ENCODE measurements at regions not wholly inside any gene's neighbourhood (a gene's known extent, or its start where the extent isn't known, plus 50 kb on each side); places are given as distances from the start of the nearest gene placed in this dataset.

GRCh38 chr1:111561328-111561727 lies 57.9 kb upstream of the ADORA3 start:
- TF ChIP-seq POLR2A (IDR thresholded peaks at IDR 0.05), result no peak
- no peak for TF ChIP-seq CTCF (IDR thresholded peaks at IDR 0.05)
